Amniotic stem cell (primary cell): ENCODE measurements at regions not wholly inside any gene's neighbourhood (a gene's known extent, or its start where the extent isn't known, plus 50 kb on each side); places are given as distances from the start of the nearest gene placed in this dataset.

Experiments
- DNase-seq: peaks from one replicate; lab custom pipeline; 2025; lab: John Stamatoyannopoulos, UW

- DNase-seq: no peak
These were observed 88.8 kb upstream of the HS3ST5 start for GRCh38 chr6:114431641-114432040.

DNA sequence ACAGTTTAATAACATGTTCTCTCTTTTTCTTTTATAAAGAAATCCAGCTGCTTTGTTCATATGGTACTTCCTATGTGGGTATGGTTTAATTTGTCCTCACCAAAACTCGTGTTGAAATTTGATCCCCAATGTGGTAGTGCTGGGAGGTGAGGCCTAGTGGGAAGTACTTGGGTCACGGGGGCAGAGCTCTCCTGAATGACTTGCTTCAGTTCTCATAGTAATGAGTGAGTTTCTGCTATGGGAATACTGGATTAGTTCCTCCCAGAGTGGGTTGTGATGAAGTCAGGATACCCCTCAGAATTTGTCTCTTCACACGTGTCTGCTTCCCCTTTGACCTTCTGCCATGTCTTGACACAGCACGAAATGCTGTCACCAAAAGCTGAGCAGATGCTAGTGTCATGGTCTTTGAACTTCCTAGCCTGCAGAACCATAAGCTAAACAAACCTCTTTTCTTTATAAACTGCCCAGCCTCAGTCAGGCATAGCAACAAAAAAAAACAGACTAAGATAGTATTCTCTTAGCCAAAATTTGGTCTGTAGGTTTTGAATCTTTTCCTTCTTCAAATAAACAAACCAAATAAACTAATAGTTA is 87.8 kb upstream of the HS3ST5 start:
- no peak for DNase-seq

- no peak for DNase-seq
These were observed 85.5 kb upstream of the HS3ST5 start for GRCh38 chr6:114428341-114428740.

DNA sequence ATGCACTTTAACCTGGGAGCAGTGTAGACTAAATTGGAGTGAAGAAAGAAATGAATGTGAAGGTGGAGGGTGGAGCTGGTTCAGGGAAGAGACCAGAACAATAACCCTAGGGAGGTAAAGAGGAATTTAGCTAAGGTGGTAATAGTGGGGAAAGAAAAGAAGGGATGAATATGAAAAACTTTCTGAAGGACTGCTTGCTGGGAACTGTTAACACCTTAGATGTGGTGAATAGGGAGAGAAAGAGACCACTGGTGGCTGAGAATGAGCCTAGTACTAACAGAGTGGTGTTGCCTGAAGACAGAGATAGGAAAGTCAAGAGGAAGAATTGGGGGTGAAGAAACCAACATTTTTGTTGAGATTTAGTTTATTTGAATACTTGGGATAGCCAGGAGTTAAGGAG is 78.4 kb upstream of the HS3ST5 start:
- DNase-seq: no peak

- DNase-seq: no peak
These were observed 76.4 kb upstream of the HS3ST5 start for GRCh38 chr6:114419175-114419574.

GRCh38 chr6:114418304-114418972 is 75.6 kb upstream of the HS3ST5 start:
- DNase-seq: no peak

DNA sequence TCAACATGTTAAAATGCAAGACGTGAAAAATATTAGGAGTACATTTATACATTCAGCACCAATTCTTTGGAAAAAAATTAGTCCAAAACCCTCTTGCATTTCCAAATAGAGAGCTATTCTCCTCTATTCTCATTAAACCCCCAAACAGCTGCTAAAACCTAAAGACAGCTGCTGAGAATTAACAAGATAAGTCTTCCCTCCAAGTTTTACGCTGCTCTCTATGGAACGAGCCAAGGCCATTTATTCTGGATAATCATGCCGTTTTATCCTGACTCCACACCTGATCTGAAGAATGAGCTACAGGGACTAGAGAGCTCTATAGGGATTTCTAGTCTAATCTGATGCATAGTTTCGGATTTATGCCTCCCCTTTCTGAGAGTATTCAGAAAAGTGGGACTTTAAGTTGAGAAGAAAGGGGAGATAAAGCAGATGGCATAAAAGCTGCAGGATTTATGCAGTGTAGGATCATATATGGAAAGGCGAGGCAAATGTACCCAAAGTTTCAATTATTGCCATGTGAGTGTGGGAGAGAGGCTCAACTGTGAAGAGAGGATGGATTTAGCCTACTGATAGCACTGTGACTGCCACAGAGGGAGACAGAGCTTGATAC is 64.7 kb upstream of the HS3ST5 start:
- DNase-seq: no peak

- no peak for DNase-seq
These were observed 61.6 kb upstream of the HS3ST5 start for GRCh38 chr6:114404339-114404955.

GRCh38 chr6:114403858-114404257 is 61.0 kb upstream of the HS3ST5 start:
- DNase-seq: no peak

DNA sequence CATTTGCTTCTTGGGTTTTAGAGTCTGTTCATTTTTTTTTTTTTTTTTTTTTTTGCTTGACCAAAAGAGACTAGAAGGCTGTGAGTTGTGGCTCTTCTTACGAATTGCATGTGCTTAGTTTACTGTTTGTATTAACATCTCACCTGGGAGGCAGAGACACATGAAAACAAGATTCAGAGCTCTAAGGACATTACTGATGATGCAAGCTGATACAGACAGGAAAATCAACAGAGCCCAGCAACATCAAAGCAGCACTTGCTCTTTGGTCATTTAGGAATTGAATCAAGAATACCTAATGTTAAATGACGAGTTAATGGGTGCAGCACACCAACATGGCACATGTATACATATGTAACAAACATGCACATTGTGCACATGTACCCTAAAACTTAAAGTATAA is 55.7 kb upstream of the HS3ST5 start:
- no peak for DNase-seq
